Activated naive CD8-positive, alpha-beta T cell treated with anti-CD3 and anti-CD28 coated beads for 36 hours (primary cell): ENCODE measurements at regions not wholly inside any gene's neighbourhood (a gene's known extent, or its start where the extent isn't known, plus 50 kb on each side); places are given as distances from the start of the nearest gene placed in this dataset.

Experiments
- DNase-seq: peaks from one replicate; pipeline ENCODE4 v3.0.0; 2021
- H3K27ac Mint-ChIP-seq: one replicate; pipeline ENCODE4 v1.8.0; 2022; ENCODE audit warnings: mild to moderate bottlenecking, moderate library complexity, mixed read lengths
- H3K27me3 Mint-ChIP-seq: one replicate; pipeline ENCODE4 v1.8.0; 2022; ENCODE audit warnings: mild to moderate bottlenecking, mixed read lengths
- H3K36me3 Mint-ChIP-seq: one replicate; pipeline ENCODE4 v1.8.0; 2021; ENCODE audit warnings: mild to moderate bottlenecking, mixed read lengths
- H3K4me1 Mint-ChIP-seq: one replicate; pipeline ENCODE4 v1.8.0; 2021; ENCODE audit warnings: mixed read lengths
- H3K4me3 Mint-ChIP-seq: one replicate; pipeline ENCODE4 v1.8.0; 2022; ENCODE audit warnings: mild to moderate bottlenecking, moderate library complexity, mixed read lengths
- H3K9me3 Mint-ChIP-seq: one replicate; pipeline ENCODE4 v1.8.0; 2022; ENCODE audit warnings: mixed read lengths

DNA sequence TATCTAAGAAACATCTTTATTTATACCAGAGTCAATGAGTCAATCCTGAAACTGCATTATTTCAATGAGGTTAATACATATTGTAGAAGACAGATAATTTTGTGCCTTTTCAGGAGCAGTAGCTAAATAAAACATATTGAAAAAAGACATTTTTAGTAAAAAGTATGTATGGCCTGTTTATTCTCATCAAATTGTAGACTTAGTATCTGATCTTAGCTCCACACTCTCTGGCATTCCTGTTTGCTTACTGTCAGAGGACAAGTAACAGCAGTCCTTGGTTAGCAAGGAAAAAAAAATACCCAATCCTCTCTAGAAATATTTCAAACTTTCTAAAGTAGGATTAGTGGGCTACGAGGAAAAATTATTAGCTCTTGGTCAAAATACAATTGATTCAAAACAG is 50.5 kb upstream of the GUCY1A1 start:
- no peak overlapping the region for H3K4me3 Mint-ChIP-seq
- no peak overlapping the region for H3K27ac Mint-ChIP-seq
- H3K36me3 Mint-ChIP-seq = no peaks in the 10 kb centered on the region
- H3K4me1 Mint-ChIP-seq = peaks cover 8% of the 10 kb centered on the region
- peaks cover 1% of the 10 kb centered on the region for H3K9me3 Mint-ChIP-seq
- peaks cover 29% of the 10 kb centered on the region for H3K27me3 Mint-ChIP-seq
- DNase-seq = no peak

GRCh38 chr4:155615081-155615887 is 51.4 kb upstream of the GUCY1A1 start:
- peaks cover 29% of the 10 kb centered on the region for H3K27me3 Mint-ChIP-seq
- no peak for DNase-seq
- no peaks in the 10 kb centered on the region for H3K36me3 Mint-ChIP-seq
- H3K9me3 Mint-ChIP-seq = peaks cover 1% of the 10 kb centered on the region
- peaks cover 8% of the 10 kb centered on the region for H3K4me1 Mint-ChIP-seq
- no peak overlapping the region for H3K4me3 Mint-ChIP-seq
- H3K27ac Mint-ChIP-seq = no peak overlapping the region

DNA sequence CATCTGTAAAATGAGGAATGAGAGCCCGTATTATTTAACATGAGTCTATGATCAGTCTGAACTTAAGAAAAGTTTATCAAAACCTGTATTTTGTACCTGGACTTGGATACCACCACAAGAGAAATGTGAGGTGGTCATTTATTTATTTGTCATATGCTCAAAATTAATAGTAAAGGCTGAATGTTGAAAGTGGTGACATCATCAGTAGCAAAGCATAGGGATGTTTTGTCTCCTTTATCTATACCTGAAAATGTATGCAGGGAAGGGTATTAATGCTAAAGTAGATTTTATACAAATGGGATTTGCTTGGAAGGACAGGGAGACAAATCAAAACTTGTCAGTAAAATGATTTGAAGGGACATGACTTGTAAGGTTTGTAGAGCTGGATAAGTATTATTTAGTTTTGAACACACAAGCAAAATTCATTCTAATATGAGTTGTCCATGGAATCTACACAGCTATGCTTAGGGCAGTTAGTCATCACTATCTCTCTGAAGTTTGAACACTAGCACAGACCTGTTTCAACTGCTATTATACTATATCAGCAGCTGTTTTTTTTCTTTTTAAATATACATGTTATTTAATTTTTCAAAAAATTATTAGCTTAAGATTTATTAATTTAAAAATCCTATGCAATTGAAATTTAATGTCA is 52.4 kb upstream of the GUCY1A1 start:
- Mint-ChIP-seq H3K9me3 (peaks cover 1% of the 10 kb centered on the region), H3K4me3 (no peak overlapping the region), H3K27ac (no peak overlapping the region), H3K4me1 (peaks cover 10% of the 10 kb centered on the region), H3K36me3 (no peaks in the 10 kb centered on the region), H3K27me3 (peaks cover 30% of the 10 kb centered on the region)
- no peak for DNase-seq

DNA sequence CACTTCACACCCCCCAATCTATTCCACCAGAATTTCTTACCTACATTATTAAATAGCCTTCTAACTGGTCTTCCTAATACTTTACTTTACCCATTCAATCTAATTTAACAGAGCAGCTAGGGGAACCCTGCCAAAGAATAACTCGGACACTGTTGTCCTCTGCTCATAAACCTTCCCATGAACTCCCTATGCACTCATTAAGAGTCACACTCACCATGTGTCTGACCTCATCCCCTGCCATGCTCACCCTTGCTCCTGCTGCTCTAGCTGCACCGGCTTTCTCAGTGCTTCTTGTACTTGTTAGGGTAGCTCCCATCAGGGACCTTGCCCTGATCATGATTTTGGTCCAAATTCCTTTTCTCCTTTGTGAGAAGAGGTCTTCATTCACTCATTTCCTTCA is 54.6 kb upstream of the GUCY1A1 start:
- peaks cover 10% of the 10 kb centered on the region for H3K4me1 Mint-ChIP-seq
- DNase-seq = no peak
- H3K4me3 Mint-ChIP-seq = no peak overlapping the region
- peaks cover 1% of the 10 kb centered on the region for H3K9me3 Mint-ChIP-seq
- H3K27ac Mint-ChIP-seq = no peak overlapping the region
- H3K27me3 Mint-ChIP-seq = peaks cover 30% of the 10 kb centered on the region
- no peaks in the 10 kb centered on the region for H3K36me3 Mint-ChIP-seq

DNA sequence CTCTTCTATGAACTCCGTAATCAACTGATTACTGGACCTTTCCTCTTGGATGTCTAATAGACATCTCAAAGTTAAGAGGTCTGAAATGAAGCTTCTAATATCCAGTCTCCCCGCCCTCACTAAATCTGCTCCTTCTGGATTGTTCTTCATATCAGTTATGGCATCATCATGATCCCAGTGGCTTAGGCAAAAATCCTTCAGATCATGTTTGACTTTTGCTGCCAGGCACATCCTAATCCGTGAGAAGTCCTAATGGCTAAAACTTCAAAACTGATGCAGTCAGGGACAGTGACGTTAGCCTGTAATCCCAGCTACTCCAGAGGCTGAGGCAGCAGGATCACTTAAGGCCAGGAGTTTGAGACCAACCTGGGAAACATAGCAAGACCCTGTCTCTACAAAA is 55.1 kb upstream of the GUCY1A1 start:
- no peak overlapping the region for H3K4me3 Mint-ChIP-seq
- DNase-seq = no peak
- peaks cover 10% of the 10 kb centered on the region for H3K4me1 Mint-ChIP-seq
- H3K27ac Mint-ChIP-seq = no peak overlapping the region
- H3K27me3 Mint-ChIP-seq = peaks cover 30% of the 10 kb centered on the region
- H3K36me3 Mint-ChIP-seq = no peaks in the 10 kb centered on the region
- H3K9me3 Mint-ChIP-seq = peaks cover 1% of the 10 kb centered on the region

DNA sequence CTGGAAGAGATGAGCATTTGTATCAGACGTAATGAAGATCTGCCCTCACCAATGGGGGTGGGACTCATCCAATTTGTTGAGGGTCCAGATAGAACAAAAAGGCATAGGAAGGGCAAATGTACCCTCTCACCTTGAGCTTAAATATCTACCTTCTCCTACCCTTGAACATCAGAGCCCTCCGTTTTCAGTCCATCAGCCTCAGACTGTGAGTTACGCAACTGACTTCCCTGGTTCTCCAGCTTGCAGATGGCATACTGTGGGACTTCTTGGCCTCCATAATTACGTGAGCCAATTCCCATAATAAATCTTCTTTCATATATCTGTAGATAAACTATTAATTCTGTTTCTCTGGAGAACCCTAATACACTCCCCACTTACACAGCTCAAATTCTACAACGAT is 56.5 kb upstream of the GUCY1A1 start:
- Mint-ChIP-seq H3K27ac (no peak overlapping the region), H3K27me3 (peaks cover 20% of the 10 kb centered on the region), H3K36me3 (no peaks in the 10 kb centered on the region), H3K4me3 (no peak overlapping the region), H3K4me1 (peaks cover 5% of the 10 kb centered on the region), H3K9me3 (peaks cover 1% of the 10 kb centered on the region)
- no peak for DNase-seq

DNA sequence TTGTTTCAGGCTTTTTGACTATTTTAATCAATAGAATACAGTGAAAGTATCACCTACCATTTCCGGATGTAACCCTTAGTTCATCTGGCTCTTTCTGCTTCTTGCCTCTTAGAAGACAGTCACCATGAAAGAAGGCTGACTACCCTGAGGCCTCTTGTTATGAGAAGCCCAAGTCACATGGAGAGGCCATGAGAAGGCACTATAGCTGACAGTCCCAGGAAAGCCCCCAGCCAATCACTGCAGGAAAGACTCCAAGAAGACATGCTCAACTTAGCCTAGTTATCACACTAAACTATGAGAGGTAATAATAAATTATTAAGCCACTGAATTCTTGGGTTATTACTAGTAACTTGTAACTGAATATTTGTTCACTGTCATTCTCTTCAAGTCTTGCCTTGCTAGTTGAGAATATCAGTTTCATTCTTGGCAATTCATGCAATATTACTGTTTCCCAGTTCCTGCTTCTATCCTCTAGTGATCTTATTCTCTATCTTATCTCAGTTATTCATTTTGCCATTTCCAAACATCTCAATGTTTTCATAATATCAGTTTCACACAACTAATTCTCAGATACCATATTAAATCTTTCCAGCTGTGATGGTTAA is 57.1 kb upstream of the GUCY1A1 start:
- Mint-ChIP-seq H3K9me3 (peaks cover 1% of the 10 kb centered on the region), H3K4me3 (no peak overlapping the region), H3K27me3 (peaks cover 19% of the 10 kb centered on the region), H3K36me3 (no peaks in the 10 kb centered on the region), H3K27ac (no peak overlapping the region), H3K4me1 (peaks cover 1% of the 10 kb centered on the region)
- DNase-seq = no peak

GRCh38 chr4:155608225-155608885 is 58.3 kb upstream of the GUCY1A1 start:
- Mint-ChIP-seq H3K27me3 (peaks cover 17% of the 10 kb centered on the region), H3K4me3 (no peak overlapping the region), H3K27ac (no peak overlapping the region), H3K36me3 (no peaks in the 10 kb centered on the region), H3K9me3 (peaks cover 1% of the 10 kb centered on the region), H3K4me1 (peaks cover 1% of the 10 kb centered on the region)
- DNase-seq = no peak

GRCh38 chr4:155607481-155607880 is 59.2 kb upstream of the GUCY1A1 start:
- H3K27me3 Mint-ChIP-seq = peaks cover 11% of the 10 kb centered on the region
- H3K27ac Mint-ChIP-seq = no peak overlapping the region
- H3K4me3 Mint-ChIP-seq = no peak overlapping the region
- H3K36me3 Mint-ChIP-seq = no peaks in the 10 kb centered on the region
- H3K4me1 Mint-ChIP-seq = peaks cover 1% of the 10 kb centered on the region
- peaks cover 1% of the 10 kb centered on the region for H3K9me3 Mint-ChIP-seq
- no peak for DNase-seq

DNA sequence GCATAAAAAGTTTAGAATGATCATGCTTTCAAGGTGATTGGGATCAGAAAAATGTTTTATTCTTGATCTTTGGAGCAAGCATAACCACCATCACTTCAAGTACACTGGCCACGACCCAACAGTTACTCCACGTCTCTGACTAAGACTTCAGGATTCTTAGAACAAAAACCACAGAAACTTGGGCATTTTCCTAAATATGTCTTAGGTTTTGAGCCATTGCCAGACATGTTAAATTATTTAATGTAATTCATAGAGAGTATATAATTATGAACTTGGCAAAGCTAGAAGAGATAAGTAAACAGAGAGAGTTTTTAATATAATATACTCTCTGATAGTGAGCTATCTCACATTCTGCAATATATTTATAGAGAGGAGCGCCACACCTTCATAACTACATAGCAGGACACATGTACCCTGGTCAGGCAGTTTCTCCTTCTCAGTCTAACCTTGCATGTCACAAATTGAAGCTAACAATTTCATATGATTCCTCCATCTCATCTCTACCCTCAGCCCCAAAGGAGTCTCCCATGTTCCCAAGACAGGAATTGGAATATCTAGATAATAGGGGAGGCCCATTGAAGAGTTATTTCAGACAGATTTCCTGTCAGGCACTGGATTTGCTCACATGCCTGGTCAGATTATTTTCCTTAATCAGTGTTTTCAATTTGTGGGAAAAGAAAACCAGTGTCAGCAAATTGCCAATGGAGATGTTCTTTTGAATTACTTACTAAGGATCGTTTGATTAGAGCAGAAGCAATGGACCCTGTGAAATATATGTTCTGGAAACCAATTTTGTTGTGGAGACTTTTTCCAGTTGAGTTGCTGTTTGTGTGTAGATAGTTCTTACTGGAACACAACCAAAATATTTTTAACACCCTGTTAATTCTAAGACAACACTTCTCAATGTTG is 61.7 kb upstream of the GUCY1A1 start:
- Mint-ChIP-seq H3K27ac (no peak overlapping the region), H3K9me3 (no peaks in the 10 kb centered on the region), H3K4me3 (no peak overlapping the region), H3K36me3 (no peaks in the 10 kb centered on the region), H3K4me1 (peaks cover 1% of the 10 kb centered on the region), H3K27me3 (peaks cover 13% of the 10 kb centered on the region)
- no peak for DNase-seq

DNA sequence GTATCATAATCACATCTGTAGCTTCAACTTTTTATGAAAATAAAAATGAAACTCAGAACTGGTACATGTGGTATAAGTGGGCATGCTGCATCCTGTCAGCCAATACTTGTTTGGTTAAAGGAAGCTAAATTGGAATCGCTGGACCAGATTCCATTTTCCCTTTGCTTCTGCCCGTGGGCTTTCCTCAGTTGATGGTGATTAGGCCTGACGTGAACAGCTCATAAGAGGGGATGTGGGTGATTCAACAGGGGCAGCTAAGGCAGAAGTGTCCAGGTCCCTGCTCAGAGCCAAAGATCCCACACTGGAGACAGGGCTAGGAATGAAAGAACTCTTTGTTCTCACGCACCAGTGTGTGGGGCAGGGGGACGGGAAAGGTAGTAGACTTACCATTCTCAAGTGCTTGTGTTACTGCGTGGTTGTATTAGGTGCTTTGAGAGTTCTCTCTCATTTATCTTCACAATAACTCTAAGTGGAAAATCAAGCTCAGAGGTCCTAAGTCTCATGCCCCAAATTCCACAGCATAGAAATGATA is 63.2 kb upstream of the GUCY1A1 start:
- Mint-ChIP-seq H3K9me3 (no peaks in the 10 kb centered on the region), H3K4me3 (no peak overlapping the region), H3K4me1 (no peaks in the 10 kb centered on the region), H3K27ac (no peak overlapping the region), H3K36me3 (no peaks in the 10 kb centered on the region), H3K27me3 (peaks cover 10% of the 10 kb centered on the region)
- no peak for DNase-seq

GRCh38 chr4:155602351-155603140 is 64.1 kb upstream of the GUCY1A1 start:
- no peak overlapping the region for H3K4me3 Mint-ChIP-seq
- no peaks in the 10 kb centered on the region for H3K4me1 Mint-ChIP-seq
- no peaks in the 10 kb centered on the region for H3K9me3 Mint-ChIP-seq
- no peak overlapping the region for H3K27ac Mint-ChIP-seq
- H3K36me3 Mint-ChIP-seq = no peaks in the 10 kb centered on the region
- DNase-seq = no peak
- H3K27me3 Mint-ChIP-seq = peaks cover 14% of the 10 kb centered on the region

GRCh38 chr4:155600244-155600643 is 66.4 kb upstream of the GUCY1A1 start:
- DNase-seq = no peak
- H3K9me3 Mint-ChIP-seq = no peaks in the 10 kb centered on the region
- no peaks in the 10 kb centered on the region for H3K4me1 Mint-ChIP-seq
- peaks cover 21% of the 10 kb centered on the region for H3K27me3 Mint-ChIP-seq
- no peaks in the 10 kb centered on the region for H3K36me3 Mint-ChIP-seq
- no peak overlapping the region for H3K27ac Mint-ChIP-seq
- H3K4me3 Mint-ChIP-seq = no peak overlapping the region

GRCh38 chr4:155599596-155599995 is 67.1 kb upstream of the GUCY1A1 start:
- H3K9me3 Mint-ChIP-seq = no peaks in the 10 kb centered on the region
- H3K27me3 Mint-ChIP-seq = peaks cover 21% of the 10 kb centered on the region
- no peak overlapping the region for H3K27ac Mint-ChIP-seq
- no peak overlapping the region for H3K4me3 Mint-ChIP-seq
- H3K36me3 Mint-ChIP-seq = no peaks in the 10 kb centered on the region
- no peak for DNase-seq
- no peaks in the 10 kb centered on the region for H3K4me1 Mint-ChIP-seq
